Osteocyte (in vitro differentiated cells): ENCODE measurements at regions not wholly inside any gene's neighbourhood (a gene's known extent, or its start where the extent isn't known, plus 50 kb on each side); places are given as distances from the start of the nearest gene placed in this dataset.
"Not testable (repeated sequence)": the region's sequence is repeated elsewhere in the genome, so short reads cannot be mapped to it uniquely, and the experiment has no call there.

Experiments used
- DNase-seq: peaks from one replicate; pipeline ENCODE4 v3.0.0; 2021; ENCODE audit warnings: mixed read lengths; ENCODE audit not compliant: unreplicated experiment; ENCODE audit errors: extremely low spot score
- H3K27ac Mint-ChIP-seq: one replicate; pipeline ENCODE4 v1.8.0; 2021; ENCODE audit warnings: mild to moderate bottlenecking, mixed read lengths; ENCODE audit not compliant: unreplicated experiment
- H3K27me3 Mint-ChIP-seq: one replicate; pipeline ENCODE4 v1.8.0; 2021; ENCODE audit warnings: mixed read lengths; ENCODE audit not compliant: unreplicated experiment
- H3K36me3 Mint-ChIP-seq: one replicate; pipeline ENCODE4 v1.8.0; 2021; ENCODE audit warnings: mixed read lengths; ENCODE audit not compliant: unreplicated experiment
- H3K4me1 Mint-ChIP-seq: one replicate; pipeline ENCODE4 v1.8.0; 2021; ENCODE audit warnings: mixed read lengths; ENCODE audit not compliant: unreplicated experiment
- H3K4me3 Mint-ChIP-seq: one replicate; pipeline ENCODE4 v1.8.0; 2021; ENCODE audit warnings: mild to moderate bottlenecking, moderate library complexity, mixed read lengths; ENCODE audit not compliant: unreplicated experiment
- H3K9me3 Mint-ChIP-seq: one replicate; pipeline ENCODE4 v1.8.0; 2021; ENCODE audit warnings: mixed read lengths; ENCODE audit not compliant: unreplicated experiment

GRCh38 chr10:46739919-46740318 lies 161.0 kb downstream of the SYT15 start:
- DNase-seq, H3K4me1 Mint-ChIP-seq, H3K36me3 Mint-ChIP-seq, H3K27me3 Mint-ChIP-seq, H3K9me3 Mint-ChIP-seq, H3K27ac Mint-ChIP-seq, H3K4me3 Mint-ChIP-seq: not testable (repeated sequence)

GRCh38 chr10:46740368-46740767 lies 161.4 kb downstream of the SYT15 start:
- not testable (repeated sequence) for H3K27ac Mint-ChIP-seq, H3K4me3 Mint-ChIP-seq, H3K9me3 Mint-ChIP-seq, DNase-seq, H3K4me1 Mint-ChIP-seq, H3K36me3 Mint-ChIP-seq, H3K27me3 Mint-ChIP-seq

- not testable (repeated sequence) for DNase-seq, H3K27me3 Mint-ChIP-seq, H3K9me3 Mint-ChIP-seq, H3K36me3 Mint-ChIP-seq, H3K4me3 Mint-ChIP-seq, H3K27ac Mint-ChIP-seq, H3K4me1 Mint-ChIP-seq
Observed at GRCh38 chr10:46749003-46749402, 162.2 kb upstream of the PTPN20 start.

- not testable (repeated sequence) for H3K9me3 Mint-ChIP-seq, H3K27ac Mint-ChIP-seq, H3K27me3 Mint-ChIP-seq, DNase-seq, H3K4me3 Mint-ChIP-seq, H3K36me3 Mint-ChIP-seq, H3K4me1 Mint-ChIP-seq
Observed at GRCh38 chr10:46749470-46749869, 161.8 kb upstream of the PTPN20 start.

- not testable (repeated sequence) for H3K4me3 Mint-ChIP-seq, DNase-seq, H3K9me3 Mint-ChIP-seq, H3K27ac Mint-ChIP-seq, H3K27me3 Mint-ChIP-seq, H3K4me1 Mint-ChIP-seq, H3K36me3 Mint-ChIP-seq
Observed at GRCh38 chr10:46753763-46754162, 157.5 kb upstream of the PTPN20 start.

GRCh38 chr10:46761471-46761870 lies 149.8 kb upstream of the PTPN20 start:
- not testable (repeated sequence) for H3K36me3 Mint-ChIP-seq, DNase-seq, H3K4me3 Mint-ChIP-seq, H3K27ac Mint-ChIP-seq, H3K27me3 Mint-ChIP-seq, H3K9me3 Mint-ChIP-seq, H3K4me1 Mint-ChIP-seq

- H3K27ac Mint-ChIP-seq, H3K27me3 Mint-ChIP-seq, H3K4me1 Mint-ChIP-seq, DNase-seq, H3K36me3 Mint-ChIP-seq, H3K4me3 Mint-ChIP-seq, H3K9me3 Mint-ChIP-seq: not testable (repeated sequence)
Observed at GRCh38 chr10:46768515-46769291, 142.5 kb upstream of the PTPN20 start.

- not testable (repeated sequence) for H3K9me3 Mint-ChIP-seq, H3K4me1 Mint-ChIP-seq, DNase-seq, H3K4me3 Mint-ChIP-seq, H3K27ac Mint-ChIP-seq, H3K27me3 Mint-ChIP-seq, H3K36me3 Mint-ChIP-seq
Observed at GRCh38 chr10:46773178-46773896, 137.9 kb upstream of the PTPN20 start.

- not testable (repeated sequence) for H3K36me3 Mint-ChIP-seq
Observed at GRCh38 chr10:46773897-46774236, 137.4 kb upstream of the PTPN20 start.

GRCh38 chr10:46774366-46774765 lies 136.9 kb upstream of the PTPN20 start:
- H3K27me3 Mint-ChIP-seq, H3K36me3 Mint-ChIP-seq, H3K4me1 Mint-ChIP-seq, H3K4me3 Mint-ChIP-seq, H3K9me3 Mint-ChIP-seq, DNase-seq, H3K27ac Mint-ChIP-seq: not testable (repeated sequence)

More at GRCh38 chr10:46773897-46774236, 137.4 kb upstream of the PTPN20 start:
- not testable (repeated sequence) for H3K4me1 Mint-ChIP-seq, H3K4me3 Mint-ChIP-seq, H3K27ac Mint-ChIP-seq, H3K9me3 Mint-ChIP-seq, DNase-seq, H3K27me3 Mint-ChIP-seq

- not testable (repeated sequence) for H3K36me3 Mint-ChIP-seq, DNase-seq, H3K27ac Mint-ChIP-seq, H3K4me1 Mint-ChIP-seq, H3K27me3 Mint-ChIP-seq, H3K4me3 Mint-ChIP-seq, H3K9me3 Mint-ChIP-seq
Observed at GRCh38 chr10:46774945-46775667, 136.1 kb upstream of the PTPN20 start.

- H3K27ac Mint-ChIP-seq, H3K4me3 Mint-ChIP-seq, H3K4me1 Mint-ChIP-seq, H3K36me3 Mint-ChIP-seq, DNase-seq, H3K9me3 Mint-ChIP-seq, H3K27me3 Mint-ChIP-seq: not testable (repeated sequence)
Observed at GRCh38 chr10:46775668-46776059, 135.6 kb upstream of the PTPN20 start.
